ENCODE measurements at regions not wholly inside any gene's neighbourhood (a gene's known extent, or its start where the extent isn't known, plus 50 kb on each side); places are given as distances from the start of the nearest gene placed in this dataset.

DNA sequence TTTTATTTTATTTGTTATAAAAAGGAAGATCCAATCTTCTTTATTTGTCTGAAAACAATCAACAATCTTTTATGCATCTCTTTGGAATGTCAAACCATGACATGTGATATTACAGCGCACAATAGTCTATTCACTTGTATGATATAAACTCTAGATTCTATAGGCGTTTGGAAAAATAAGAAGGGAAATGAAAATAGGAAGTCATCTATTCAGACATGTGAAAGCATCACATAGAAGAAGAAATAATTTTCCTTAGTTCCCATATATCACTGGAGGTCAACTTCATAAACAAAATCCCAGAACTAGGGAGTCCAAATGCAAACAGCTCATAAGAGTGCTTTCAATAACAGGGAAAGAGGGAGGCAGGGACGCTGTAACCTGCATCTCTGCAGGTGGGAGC lies 139.5 kb upstream of the RASGEF1B start:
- Histone ChIP-seq H3K4me2 (ENCODE audit: low read length) (no peak overlapping the region), H3K27me3 (ENCODE audit: insufficient read depth, low read length) (no peaks in the 10 kb centered on the region), H3K4me3 (ENCODE audit: low read depth, low read length, poor library complexity, severe bottlenecking) (no peak overlapping the region), H3K9ac (ENCODE audit: low read length) (no peak overlapping the region), H2AFZ (ENCODE audit: low read length) (no peak overlapping the region), H3F3A (ENCODE audit: insufficient read depth, low read length) (no peaks in the 10 kb centered on the region), H3K4me1 (ENCODE audit: insufficient read depth, low read length, severe bottlenecking) (peaks cover 47% of the 10 kb centered on the region), H4K20me1 (ENCODE audit: insufficient read depth, low read length) (no peaks in the 10 kb centered on the region), H3K9me3 (ENCODE audit: low read length) (no peaks in the 10 kb centered on the region), H3K27ac (ENCODE audit: low read depth, low read length, poor library complexity, severe bottlenecking) (no peak overlapping the region), H3K36me3 (ENCODE audit: insufficient read depth, low read length) (no peaks in the 10 kb centered on the region), H3K9me2 (ENCODE audit: low read depth, low read length) (no peaks in the 10 kb centered on the region), H3K79me2 (ENCODE audit: insufficient read depth, low read length) (no peaks in the 10 kb centered on the region)
- TF ChIP-seq, protein P1, sequence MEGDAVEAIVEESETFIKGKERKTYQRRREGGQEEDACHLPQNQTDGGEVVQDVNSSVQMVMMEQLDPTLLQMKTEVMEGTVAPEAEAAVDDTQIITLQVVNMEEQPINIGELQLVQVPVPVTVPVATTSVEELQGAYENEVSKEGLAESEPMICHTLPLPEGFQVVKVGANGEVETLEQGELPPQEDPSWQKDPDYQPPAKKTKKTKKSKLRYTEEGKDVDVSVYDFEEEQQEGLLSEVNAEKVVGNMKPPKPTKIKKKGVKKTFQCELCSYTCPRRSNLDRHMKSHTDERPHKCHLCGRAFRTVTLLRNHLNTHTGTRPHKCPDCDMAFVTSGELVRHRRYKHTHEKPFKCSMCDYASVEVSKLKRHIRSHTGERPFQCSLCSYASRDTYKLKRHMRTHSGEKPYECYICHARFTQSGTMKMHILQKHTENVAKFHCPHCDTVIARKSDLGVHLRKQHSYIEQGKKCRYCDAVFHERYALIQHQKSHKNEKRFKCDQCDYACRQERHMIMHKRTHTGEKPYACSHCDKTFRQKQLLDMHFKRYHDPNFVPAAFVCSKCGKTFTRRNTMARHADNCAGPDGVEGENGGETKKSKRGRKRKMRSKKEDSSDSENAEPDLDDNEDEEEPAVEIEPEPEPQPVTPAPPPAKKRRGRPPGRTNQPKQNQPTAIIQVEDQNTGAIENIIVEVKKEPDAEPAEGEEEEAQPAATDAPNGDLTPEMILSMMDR (IDR thresholded peaks at IDR 0.05; ENCODE audit: low read length) = no peak
- no peak for TF ChIP-seq EZH2 (IDR thresholded peaks at IDR 0.05; ENCODE audit: borderline replicate concordance, low read length)

DNA sequence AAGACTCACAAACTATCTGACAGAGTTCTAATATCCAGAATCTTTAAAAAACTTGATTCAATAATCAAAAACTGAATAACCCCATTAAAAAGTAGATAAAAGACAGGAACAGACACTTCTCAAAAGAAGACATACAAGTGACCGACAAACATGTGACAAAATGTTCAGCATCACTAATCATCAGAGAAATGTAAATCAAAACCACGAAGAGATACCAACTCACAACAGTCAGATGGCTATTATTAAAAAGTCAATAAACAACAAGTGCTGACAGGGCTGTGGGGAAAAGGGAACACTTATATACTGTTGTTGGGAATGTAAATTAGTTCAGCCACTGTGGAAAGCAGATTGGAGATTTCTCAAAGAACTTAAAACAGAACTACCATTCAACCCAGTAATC lies 138.1 kb upstream of the RASGEF1B start:
- no peaks in the 10 kb centered on the region for H3K9me2 ChIP-seq (ENCODE audit: low read depth, low read length)
- peaks cover 61% of the 10 kb centered on the region for H3K4me1 ChIP-seq (ENCODE audit: insufficient read depth, low read length, severe bottlenecking)
- no peaks in the 10 kb centered on the region for H3K9me3 ChIP-seq (ENCODE audit: low read length)
- TF ChIP-seq EZH2 (IDR thresholded peaks at IDR 0.05; ENCODE audit: borderline replicate concordance, low read length) = no peak
- TF ChIP-seq, protein P1 (IDR thresholded peaks at IDR 0.05; ENCODE audit: low read length) = no peak
- no peaks in the 10 kb centered on the region for H3K36me3 ChIP-seq (ENCODE audit: insufficient read depth, low read length)
- H3K27ac ChIP-seq (ENCODE audit: low read depth, low read length, poor library complexity, severe bottlenecking) = peak overlapping the region; percentile 10
- no peaks in the 10 kb centered on the region for H3K27me3 ChIP-seq (ENCODE audit: insufficient read depth, low read length)
- no peak overlapping the region for H3K9ac ChIP-seq (ENCODE audit: low read length)
- no peak overlapping the region for H3K4me3 ChIP-seq (ENCODE audit: low read depth, low read length, poor library complexity, severe bottlenecking)
- H3K79me2 ChIP-seq (ENCODE audit: insufficient read depth, low read length) = no peaks in the 10 kb centered on the region
- H4K20me1 ChIP-seq (ENCODE audit: insufficient read depth, low read length) = no peaks in the 10 kb centered on the region
- H3F3A ChIP-seq (ENCODE audit: insufficient read depth, low read length) = no peaks in the 10 kb centered on the region
- no peak overlapping the region for H2AFZ ChIP-seq (ENCODE audit: low read length)
- H3K4me2 ChIP-seq (ENCODE audit: low read length) = no peak overlapping the region

DNA sequence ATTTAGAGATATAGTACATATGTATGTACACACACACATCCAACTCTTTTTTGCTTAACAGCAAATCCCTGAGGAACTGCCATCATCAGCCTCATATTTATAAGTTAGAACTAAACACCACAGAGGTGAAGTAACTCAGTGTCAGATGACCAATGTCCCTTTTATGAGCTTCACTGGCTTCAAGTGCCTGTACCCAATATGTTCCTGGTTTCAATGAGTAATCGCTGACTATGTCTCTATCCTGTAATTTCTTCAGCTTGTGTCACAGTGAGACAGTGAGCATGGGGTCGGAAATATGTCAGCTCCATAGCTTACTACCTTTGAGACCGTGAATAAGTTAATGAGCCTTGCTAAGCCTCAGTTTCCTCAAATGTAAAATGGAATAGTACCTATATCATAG lies 136.2 kb upstream of the RASGEF1B start:
- Histone ChIP-seq H3K4me2 (ENCODE audit: low read length) (no peak overlapping the region), H3K4me3 (ENCODE audit: low read depth, low read length, poor library complexity, severe bottlenecking) (no peak overlapping the region), H3K9me2 (ENCODE audit: low read depth, low read length) (no peaks in the 10 kb centered on the region), H2AFZ (ENCODE audit: low read length) (no peak overlapping the region), H3K79me2 (ENCODE audit: insufficient read depth, low read length) (no peaks in the 10 kb centered on the region), H4K20me1 (ENCODE audit: insufficient read depth, low read length) (no peaks in the 10 kb centered on the region), H3K27ac (ENCODE audit: low read depth, low read length, poor library complexity, severe bottlenecking) (no peak overlapping the region), H3K4me1 (ENCODE audit: insufficient read depth, low read length, severe bottlenecking) (peaks cover 65% of the 10 kb centered on the region), H3K36me3 (ENCODE audit: insufficient read depth, low read length) (no peaks in the 10 kb centered on the region), H3K9ac (ENCODE audit: low read length) (no peak overlapping the region), H3K27me3 (ENCODE audit: insufficient read depth, low read length) (no peaks in the 10 kb centered on the region), H3K9me3 (ENCODE audit: low read length) (no peaks in the 10 kb centered on the region), H3F3A (ENCODE audit: insufficient read depth, low read length) (no peaks in the 10 kb centered on the region)
- TF ChIP-seq, protein P1 (IDR thresholded peaks at IDR 0.05; ENCODE audit: low read length) = no peak
- TF ChIP-seq EZH2 (IDR thresholded peaks at IDR 0.05; ENCODE audit: borderline replicate concordance, low read length) = no peak

All from OCI-LY1 (cell line).